WTC11 (cell line): ENCODE measurements at regions not wholly inside any gene's neighbourhood (a gene's known extent, or its start where the extent isn't known, plus 50 kb on each side); places are given as distances from the start of the nearest gene placed in this dataset.

Source experiments
- ATAC-seq: fragments of 200-7000 bp; cut with Tn5 transposase; 2 replicates; pipeline ENCODE4 v1.10.0; 2021; ENCODE audit warnings: mild to moderate bottlenecking, moderate library complexity
- CTCF ChIA-PET: fragments of 300-600 bp; sonication (Branson Sonifier 250); formaldehyde crosslinking; loops from one replicate; lab custom pipeline; 2021; ENCODE audit warnings: antibody characterized with exemption; lab: Charles Lee
- POLR2A ChIA-PET: fragments of 350-600 bp; sonication (Branson Sonifier 250); formaldehyde crosslinking; loops from one replicate; lab custom pipeline; 2021; ENCODE audit warnings: antibody characterized with exemption; lab: Charles Lee
- DNase-seq: peaks from one replicate; pipeline ENCODE4 v3.0.0; 2021; ENCODE audit warnings: low spot score
- H3K27ac Mint-ChIP-seq: 2 replicates; pipeline ENCODE4 v1.8.0; 2021; ENCODE audit warnings: mixed read lengths
- H3K27me3 Mint-ChIP-seq: 2 replicates; pipeline ENCODE4 v1.8.0; 2021; ENCODE audit warnings: low read depth, mild to moderate bottlenecking, moderate library complexity, mixed read lengths
- H3K36me3 Mint-ChIP-seq: 2 replicates; pipeline ENCODE4 v1.8.0; 2021; ENCODE audit warnings: mixed read lengths
- H3K4me1 Mint-ChIP-seq: 2 replicates; pipeline ENCODE4 v1.8.0; 2022; ENCODE audit warnings: mixed read lengths
- H3K4me3 Mint-ChIP-seq: 2 replicates; pipeline ENCODE4 v1.8.0; 2021; ENCODE audit warnings: mild to moderate bottlenecking, moderate library complexity, mixed read lengths
- H3K9me3 Mint-ChIP-seq: 2 replicates; pipeline ENCODE4 v1.8.0; 2021; ENCODE audit warnings: mixed read lengths
- ATF3 ChIP-seq: sonication (generic); formaldehyde crosslinking; conservative IDR thresholded peaks from 2 replicates; pipeline ENCODE4 v1.8.1; 2022; ENCODE audit warnings: mild to moderate bottlenecking, missing genetic modification reagents
- CDX4 ChIP-seq: fragments of 250-450 bp; sonication (Bioruptor Pico); IDR thresholded peaks from 2 replicates; pipeline ENCODE4 v1.9.0; 2021; ENCODE audit warnings: moderate library complexity, mild to moderate bottlenecking, inconsistent platforms, borderline replicate concordance
- CREB1 ChIP-seq: sonication (generic); formaldehyde crosslinking; IDR thresholded peaks from 2 replicates; pipeline ENCODE4 v1.8.0; 2023; ENCODE audit warnings: mild to moderate bottlenecking, missing genetic modification reagents
- CTCF ChIP-seq: fragments of 200-600 bp; IDR thresholded peaks from 2 replicates; pipeline ENCODE4 v1.8.0; 2022; ENCODE audit warnings: antibody characterized with exemption
- E2F5 ChIP-seq: sonication (generic); formaldehyde crosslinking; IDR thresholded peaks from 2 replicates; pipeline ENCODE4 v1.8.1; 2022; ENCODE audit warnings: mild to moderate bottlenecking, moderate library complexity, missing genetic modification reagents
- FOXK1 ChIP-seq: sonication (generic); formaldehyde crosslinking; IDR thresholded peaks from 2 replicates; pipeline ENCODE4 v1.8.0; 2022; ENCODE audit warnings: mild to moderate bottlenecking, moderate library complexity, missing genetic modification reagents
- GABPB1 ChIP-seq: sonication (generic); formaldehyde crosslinking; IDR thresholded peaks from 2 replicates; pipeline ENCODE4 v1.8.1; 2023; ENCODE audit warnings: mild to moderate bottlenecking, missing genetic modification reagents
- HMGA2 ChIP-seq: fragments of 250-450 bp; sonication (Bioruptor Pico); IDR thresholded peaks from 2 replicates; pipeline ENCODE4 v1.4.0; 2021; ENCODE audit warnings: mild to moderate bottlenecking, moderate library complexity
- IRF1 ChIP-seq: sonication (generic); formaldehyde crosslinking; IDR thresholded peaks from 2 replicates; pipeline ENCODE4 v1.8.0; 2023; ENCODE audit warnings: missing genetic modification reagents
- JUN ChIP-seq: sonication (generic); formaldehyde crosslinking; IDR thresholded peaks from 2 replicates; pipeline ENCODE4 v1.8.0; 2023; ENCODE audit warnings: mild to moderate bottlenecking, missing genetic modification reagents
- MXD4 ChIP-seq: fragments of 250-450 bp; sonication (Bioruptor Pico); IDR thresholded peaks from 2 replicates; pipeline ENCODE4 v1.8.0; 2021; ENCODE audit warnings: mild to moderate bottlenecking, moderate library complexity, borderline replicate concordance
- NR1H2 ChIP-seq: sonication (generic); formaldehyde crosslinking; IDR thresholded peaks from 2 replicates; pipeline ENCODE4 v1.9.0; 2021; ENCODE audit warnings: mild to moderate bottlenecking, moderate library complexity, missing genetic modification reagents
- RELA ChIP-seq: sonication (generic); formaldehyde crosslinking; IDR thresholded peaks from 2 replicates; pipeline ENCODE4 v1.8.1; 2022; ENCODE audit warnings: missing genetic modification reagents, mild to moderate bottlenecking, borderline replicate concordance
- RORB ChIP-seq: fragments of 250-450 bp; sonication (Bioruptor Pico); IDR thresholded peaks from 2 replicates; pipeline ENCODE4 v1.9.0; 2021; ENCODE audit warnings: mild to moderate bottlenecking
- USF2 ChIP-seq: sonication (generic); formaldehyde crosslinking; IDR thresholded peaks from 2 replicates; pipeline ENCODE4 v1.8.1; 2023; ENCODE audit warnings: mild to moderate bottlenecking, missing genetic modification reagents, moderate library complexity
- ZNF138 ChIP-seq: sonication (generic); formaldehyde crosslinking; conservative IDR thresholded peaks from 2 replicates; pipeline ENCODE4 v1.8.1; 2022; ENCODE audit warnings: mild to moderate bottlenecking, moderate library complexity, missing genetic modification reagents
- ZNF423 ChIP-seq: fragments of 250-450 bp; sonication (Bioruptor Pico); IDR thresholded peaks from 2 replicates; pipeline ENCODE4 v2.1.2; 2022; ENCODE audit warnings: mild to moderate bottlenecking, moderate library complexity
- ZNF532 ChIP-seq: fragments of 250-450 bp; sonication (Bioruptor Pico); IDR thresholded peaks from 2 replicates; pipeline ENCODE4 v1.9.0; 2021; ENCODE audit warnings: mild to moderate bottlenecking, borderline replicate concordance
- ZSCAN18 ChIP-seq: fragments of 250-450 bp; sonication (Bioruptor Pico); IDR thresholded peaks from 2 replicates; pipeline ENCODE4 v2.1.2; 2022; ENCODE audit warnings: mild to moderate bottlenecking, moderate library complexity

GRCh38 chr20:53884859-53885541, 185.4 kb downstream of the BCAS1 start:
- ChIA-PET POLR2A (no interaction called here), CTCF (interaction anchor here (1.1 to 2.3 kb wide), 5 partner anchors 15 to 190 kb away, joined by 3 to 17 read pairs (median 4); no protein-coding TSS in a partner anchor)
- DNase-seq (no peak), ATAC-seq (peak; percentile 33)
- Mint-ChIP-seq H3K4me1 (peaks cover 54% of the 10 kb centered on the region), H3K9me3 (peaks cover 5% of the 10 kb centered on the region), H3K27me3 (no peaks in the 10 kb centered on the region), H3K27ac (peak overlapping the region; percentile 43), H3K36me3 (no peaks in the 10 kb centered on the region), H3K4me3 (no peak overlapping the region)
- TF ChIP-seq ZNF138 (no peak), ZNF532 (CRISPR knock-in tag) (no peak), ZNF423 (no peak)

GRCh38 chr20:53883098-53883911, 187.1 kb downstream of the BCAS1 start:
- H3K9me3 Mint-ChIP-seq = peaks cover 5% of the 10 kb centered on the region
- no peak overlapping the region for H3K4me3 Mint-ChIP-seq
- H3K27ac Mint-ChIP-seq = no peak overlapping the region
- ATAC-seq (no peak), DNase-seq (no peak)
- H3K27me3 Mint-ChIP-seq = no peaks in the 10 kb centered on the region
- H3K36me3 Mint-ChIP-seq = no peaks in the 10 kb centered on the region
- ChIA-PET CTCF (interaction anchor here (0.9 to 2.1 kb wide), 2 partner anchors 50 to 56 kb away, joined by 3 to 4 read pairs; no protein-coding TSS in a partner anchor), POLR2A (no interaction called here)
- H3K4me1 Mint-ChIP-seq = peaks cover 55% of the 10 kb centered on the region
- TF ChIP-seq E2F5 (CRISPR knock-in tag) (no peak), RELA (CRISPR knock-in tag) (no peak), NR1H2 (CRISPR knock-in tag) (no peak), JUN (CRISPR knock-in tag) (no peak), GABPB1 (no peak), FOXK1 (CRISPR knock-in tag) (no peak), CTCF (no peak), USF2 (CRISPR knock-in tag) (no peak), ZSCAN18 (no peak), ATF3 (CRISPR knock-in tag) (no peak), MXD4 (CRISPR knock-in tag) (no peak), HMGA2 (no peak), CREB1 (no peak), IRF1 (no peak), RORB (CRISPR knock-in tag) (no peak), CDX4 (CRISPR knock-in tag) (no peak)
